ENCODE measurements at regions not wholly inside any gene's neighbourhood (a gene's known extent, or its start where the extent isn't known, plus 50 kb on each side); places are given as distances from the start of the nearest gene placed in this dataset.

DNA sequence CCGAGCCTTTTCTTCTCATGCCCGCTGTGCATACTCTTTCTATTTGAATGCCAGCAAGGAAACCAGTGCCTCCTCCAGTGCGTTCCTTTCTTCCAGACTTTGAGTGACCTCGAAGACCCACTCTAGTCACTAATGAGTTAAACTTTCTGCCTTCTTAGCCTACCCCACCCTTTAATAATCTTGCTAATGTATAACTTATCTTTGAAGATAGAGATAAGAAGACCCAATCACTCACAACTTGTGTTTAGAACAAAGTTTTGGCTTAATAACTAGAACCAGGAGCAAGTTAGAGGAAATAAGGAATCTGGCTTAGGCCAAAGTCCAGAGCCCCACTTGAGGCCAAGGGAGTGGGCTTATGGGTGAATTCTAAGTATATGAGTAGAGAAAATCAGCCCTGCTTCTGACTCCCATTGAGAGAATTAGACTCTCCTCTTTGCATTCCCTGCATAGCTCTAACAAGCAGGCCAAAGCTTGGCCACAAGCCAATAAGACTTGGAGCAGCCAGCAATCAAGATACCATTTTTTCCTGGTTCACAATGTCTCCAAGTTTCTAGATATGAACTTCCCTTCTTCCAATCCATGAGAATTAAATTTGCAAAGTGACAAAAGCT, 181.5 kb upstream of the PIK3R1 start:
- no peak overlapping the region for H3K4me3 ChIP-seq (ENCODE audit: low read depth, low read length)
- TF ChIP-seq, protein P1, sequence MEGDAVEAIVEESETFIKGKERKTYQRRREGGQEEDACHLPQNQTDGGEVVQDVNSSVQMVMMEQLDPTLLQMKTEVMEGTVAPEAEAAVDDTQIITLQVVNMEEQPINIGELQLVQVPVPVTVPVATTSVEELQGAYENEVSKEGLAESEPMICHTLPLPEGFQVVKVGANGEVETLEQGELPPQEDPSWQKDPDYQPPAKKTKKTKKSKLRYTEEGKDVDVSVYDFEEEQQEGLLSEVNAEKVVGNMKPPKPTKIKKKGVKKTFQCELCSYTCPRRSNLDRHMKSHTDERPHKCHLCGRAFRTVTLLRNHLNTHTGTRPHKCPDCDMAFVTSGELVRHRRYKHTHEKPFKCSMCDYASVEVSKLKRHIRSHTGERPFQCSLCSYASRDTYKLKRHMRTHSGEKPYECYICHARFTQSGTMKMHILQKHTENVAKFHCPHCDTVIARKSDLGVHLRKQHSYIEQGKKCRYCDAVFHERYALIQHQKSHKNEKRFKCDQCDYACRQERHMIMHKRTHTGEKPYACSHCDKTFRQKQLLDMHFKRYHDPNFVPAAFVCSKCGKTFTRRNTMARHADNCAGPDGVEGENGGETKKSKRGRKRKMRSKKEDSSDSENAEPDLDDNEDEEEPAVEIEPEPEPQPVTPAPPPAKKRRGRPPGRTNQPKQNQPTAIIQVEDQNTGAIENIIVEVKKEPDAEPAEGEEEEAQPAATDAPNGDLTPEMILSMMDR (IDR thresholded peaks at IDR 0.05; ENCODE audit: low read depth, low read length): no peak

DNA sequence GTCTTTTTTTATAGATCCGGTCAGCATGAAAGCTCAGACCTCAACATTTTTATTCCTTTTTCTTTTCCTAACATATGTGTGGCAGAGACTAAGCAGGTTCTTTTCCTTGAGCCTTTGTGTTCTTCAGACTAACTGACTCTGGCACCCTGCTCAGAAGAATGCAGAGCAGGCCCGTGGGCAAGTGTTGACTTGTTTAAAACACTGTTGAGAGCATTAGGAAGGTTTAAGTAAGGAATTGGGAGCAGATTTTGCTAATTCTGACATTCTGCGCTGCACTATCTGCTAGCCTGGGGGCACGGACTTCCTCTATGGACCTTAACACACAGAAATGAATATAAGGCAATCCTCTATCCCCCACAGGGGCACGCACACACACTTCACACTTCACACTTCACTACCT, 182.5 kb upstream of the PIK3R1 start:
- no peak overlapping the region for H3K4me3 ChIP-seq (ENCODE audit: low read depth, low read length)
- TF ChIP-seq, protein P1 (IDR thresholded peaks at IDR 0.05; ENCODE audit: low read depth, low read length): no peak

- TF ChIP-seq, protein P1 (IDR thresholded peaks at IDR 0.05; ENCODE audit: low read depth, low read length): no peak
- H3K4me3 ChIP-seq (ENCODE audit: low read depth, low read length): no peak overlapping the region
Measured at GRCh38 chr5:68032216-68032762, 183.3 kb upstream of the PIK3R1 start.

GRCh38 chr5:68028131-68028727, 187.3 kb upstream of the PIK3R1 start:
- TF ChIP-seq, protein P1 (IDR thresholded peaks at IDR 0.05; ENCODE audit: low read depth, low read length): no peak
- H3K4me3 ChIP-seq (ENCODE audit: low read depth, low read length): no peak overlapping the region

GRCh38 chr5:68027519-68027918, 188.0 kb upstream of the PIK3R1 start:
- no peak overlapping the region for H3K4me3 ChIP-seq (ENCODE audit: low read depth, low read length)
- TF ChIP-seq, protein P1 (IDR thresholded peaks at IDR 0.05; ENCODE audit: low read depth, low read length): no peak

GRCh38 chr5:68026092-68026885, 189.3 kb upstream of the PIK3R1 start:
- TF ChIP-seq, protein P1 (IDR thresholded peaks at IDR 0.05; ENCODE audit: low read depth, low read length): no peak
- H3K4me3 ChIP-seq (ENCODE audit: low read depth, low read length): no peak overlapping the region

GRCh38 chr5:68024426-68024825, 191.1 kb upstream of the PIK3R1 start:
- H3K4me3 ChIP-seq (ENCODE audit: low read depth, low read length): no peak overlapping the region
- TF ChIP-seq, protein P1 (IDR thresholded peaks at IDR 0.05; ENCODE audit: low read depth, low read length): no peak
